ENCODE measurements at regions not wholly inside any gene's neighbourhood (a gene's known extent, or its start where the extent isn't known, plus 50 kb on each side); places are given as distances from the start of the nearest gene placed in this dataset.

DNA sequence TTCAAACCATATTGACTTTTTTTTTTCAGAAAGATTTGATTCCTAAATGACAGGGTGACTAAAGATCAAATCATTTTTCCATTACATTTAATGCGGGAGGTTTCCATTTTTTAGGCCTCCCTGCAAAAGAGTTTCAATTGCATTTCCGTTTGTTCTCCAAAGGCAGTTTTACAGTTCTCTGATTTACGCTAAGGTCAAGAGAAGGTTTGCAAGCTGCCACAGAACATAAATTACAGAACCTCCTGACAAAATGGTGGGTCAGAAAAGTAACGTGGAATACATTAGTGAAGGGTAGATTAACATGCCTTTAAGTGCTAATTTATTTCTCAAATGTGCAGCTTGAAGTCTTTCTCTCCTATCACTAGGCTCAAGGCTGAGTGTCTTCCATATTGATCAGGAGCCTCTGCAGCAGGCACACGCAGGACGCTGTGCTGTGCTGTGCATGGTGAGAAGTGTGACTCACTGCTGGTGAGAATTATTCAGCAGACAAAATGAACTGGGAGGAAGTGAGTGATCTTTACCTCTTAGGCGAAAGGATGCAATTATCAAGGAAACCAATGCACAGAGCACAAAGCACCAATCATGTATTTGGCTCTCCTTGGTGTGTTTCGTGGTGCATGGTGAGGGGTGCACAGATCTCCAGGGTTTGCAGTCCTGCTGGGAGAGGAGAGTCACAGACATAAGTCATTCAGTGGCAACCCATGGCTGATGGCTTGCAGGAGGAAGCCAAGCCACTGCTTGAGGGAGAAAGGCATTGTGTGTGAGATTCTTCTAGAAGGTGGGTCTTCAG is 136.3 kb downstream of the TENT4A start:
- WGBS, result 73% methylated on average over 7 of the region's 8 CpGs
- Histone ChIP-seq H3K9ac (ENCODE audit: low read length) (no peak overlapping the region), H3K27ac (ENCODE audit: low read length, poor library complexity, severe bottlenecking) (no peak overlapping the region), H2AK5ac (ENCODE audit: low read length, severe bottlenecking) (no peak overlapping the region), H3K4me3 (ENCODE audit: insufficient read depth in 1 of 2, low read depth in 1 of 2, low read length in 2 of 2) (no peak overlapping the region), H3K4me2 (ENCODE audit: low read length, poor library complexity, severe bottlenecking) (no peak overlapping the region), H2BK120ac (ENCODE audit: low read depth, low read length) (no peak overlapping the region), H2BK5ac (ENCODE audit: low read depth, low read length, poor library complexity, severe bottlenecking) (no peak overlapping the region), H3K9me3 (ENCODE audit: control insufficient read depth, low read length) (peaks cover 35% of the 10 kb centered on the region), H3K23ac (ENCODE audit: low read length in 2 of 2) (no peak overlapping the region), H2AFZ (ENCODE audit: low read depth, low read length) (no peak overlapping the region), H3K27me3 (ENCODE audit: control insufficient read depth in 1 of 2, insufficient read depth in 1 of 2, low read length in 2 of 2) (no peaks in the 10 kb centered on the region), H3K36me3 (ENCODE audit: control insufficient read depth in 1 of 2, insufficient read depth in 2 of 2, low read depth in 1 of 2, low read length in 2 of 2) (no peaks in the 10 kb centered on the region), H3K18ac (ENCODE audit: low read depth in 1 of 2, low read length in 2 of 2) (no peak overlapping the region), H3K14ac (ENCODE audit: low read length in 2 of 2) (no peak overlapping the region), H3K4me1 (ENCODE audit: control insufficient read depth, insufficient read depth, low read depth, low read length) (no peaks in the 10 kb centered on the region), H4K8ac (ENCODE audit: low read length) (no peak overlapping the region), H2BK12ac (ENCODE audit: low read length in 2 of 2) (no peak overlapping the region), H3K4ac (ENCODE audit: low read depth in 1 of 2, low read length in 2 of 2) (no peak overlapping the region), H2BK15ac (ENCODE audit: low read depth, poor library complexity, severe bottlenecking) (no peak overlapping the region), H4K91ac (ENCODE audit: low read length) (no peak overlapping the region), H3K79me1 (replicated peaks; ENCODE audit: low read length, poor library complexity, severe bottlenecking) (no peaks in the 10 kb centered on the region)
- DNase-seq, result no peak

DNA sequence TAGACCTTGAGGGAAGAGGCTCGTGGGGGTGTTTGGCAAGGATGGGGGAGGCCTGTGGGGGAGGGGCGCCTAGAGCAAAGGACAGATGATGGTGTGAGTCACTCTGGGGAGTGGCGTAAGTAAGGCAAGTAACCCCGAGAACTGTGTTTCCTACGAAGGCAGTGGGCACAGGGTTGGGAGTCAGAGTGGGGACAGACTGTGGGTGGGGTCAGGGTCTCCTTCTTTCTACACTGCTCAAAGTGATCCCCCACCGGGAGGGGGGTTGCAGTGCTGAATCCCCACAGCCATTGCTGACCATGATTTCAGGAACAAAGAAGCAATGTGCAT is 136.8 kb downstream of the TENT4A start:
- Histone ChIP-seq H2AK5ac (ENCODE audit: low read length, severe bottlenecking) (no peak overlapping the region), H4K91ac (ENCODE audit: low read length) (no peak overlapping the region), H3K18ac (ENCODE audit: low read depth in 1 of 2, low read length in 2 of 2) (no peak overlapping the region), H3K4me2 (ENCODE audit: low read length, poor library complexity, severe bottlenecking) (no peak overlapping the region), H3K27ac (ENCODE audit: low read length, poor library complexity, severe bottlenecking) (no peak overlapping the region), H3K36me3 (ENCODE audit: control insufficient read depth in 1 of 2, insufficient read depth in 2 of 2, low read depth in 1 of 2, low read length in 2 of 2) (no peaks in the 10 kb centered on the region), H3K14ac (ENCODE audit: low read length in 2 of 2) (no peak overlapping the region), H3K23ac (ENCODE audit: low read length in 2 of 2) (no peak overlapping the region), H2BK120ac (ENCODE audit: low read depth, low read length) (no peak overlapping the region), H2BK12ac (ENCODE audit: low read length in 2 of 2) (no peak overlapping the region), H2BK15ac (ENCODE audit: low read depth, poor library complexity, severe bottlenecking) (no peak overlapping the region), H3K4ac (ENCODE audit: low read depth in 1 of 2, low read length in 2 of 2) (no peak overlapping the region), H2AFZ (ENCODE audit: low read depth, low read length) (no peak overlapping the region), H3K4me3 (ENCODE audit: insufficient read depth in 1 of 2, low read depth in 1 of 2, low read length in 2 of 2) (no peak overlapping the region), H3K79me1 (replicated peaks; ENCODE audit: low read length, poor library complexity, severe bottlenecking) (no peaks in the 10 kb centered on the region), H4K8ac (ENCODE audit: low read length) (no peak overlapping the region), H3K9me3 (ENCODE audit: control insufficient read depth, low read length) (peaks cover 36% of the 10 kb centered on the region), H3K27me3 (ENCODE audit: control insufficient read depth in 1 of 2, insufficient read depth in 1 of 2, low read length in 2 of 2) (no peaks in the 10 kb centered on the region), H3K9ac (ENCODE audit: low read length) (no peak overlapping the region), H3K4me1 (ENCODE audit: control insufficient read depth, insufficient read depth, low read depth, low read length) (no peaks in the 10 kb centered on the region), H2BK5ac (ENCODE audit: low read depth, low read length, poor library complexity, severe bottlenecking) (no peak overlapping the region)
- DNase-seq, result no peak
- 69% methylated on average over 4 of the region's 6 CpGs for WGBS

DNA sequence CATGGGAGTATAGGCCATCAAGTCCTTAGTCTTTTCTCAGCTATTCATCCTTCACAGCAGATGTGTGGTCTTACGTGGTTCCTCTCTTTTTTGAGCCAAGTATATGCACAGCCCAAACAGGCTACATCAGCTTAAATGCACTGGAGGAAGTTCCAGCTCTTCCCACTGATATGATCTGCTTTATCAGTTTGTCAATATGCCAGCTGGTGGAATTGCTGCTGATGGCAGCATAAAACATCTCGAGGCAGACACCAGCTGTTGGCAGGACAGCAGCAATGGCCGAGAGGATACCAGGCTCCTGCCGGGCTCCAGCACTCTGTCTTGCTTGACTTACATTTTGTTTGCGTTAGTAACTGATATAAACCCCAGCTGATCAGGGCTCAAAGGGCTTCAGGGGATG is 143.4 kb downstream of the TENT4A start:
- H3K4me3 ChIP-seq (ENCODE audit: insufficient read depth in 1 of 2, low read depth in 1 of 2, low read length in 2 of 2), result no peak overlapping the region
- H3K9me3 ChIP-seq (ENCODE audit: control insufficient read depth, low read length), result peaks cover 18% of the 10 kb centered on the region
- H2BK5ac ChIP-seq (ENCODE audit: low read depth, low read length, poor library complexity, severe bottlenecking), result no peak overlapping the region
- WGBS, result 72% methylated on average over 5 of the region's 5 CpGs
- no peak overlapping the region for H2BK15ac ChIP-seq (ENCODE audit: low read depth, poor library complexity, severe bottlenecking)
- no peaks in the 10 kb centered on the region for H3K79me1 ChIP-seq (replicated peaks; ENCODE audit: low read length, poor library complexity, severe bottlenecking)
- no peak overlapping the region for H4K8ac ChIP-seq (ENCODE audit: low read length)
- H3K9ac ChIP-seq (ENCODE audit: low read length), result no peak overlapping the region
- H3K36me3 ChIP-seq (ENCODE audit: control insufficient read depth in 1 of 2, insufficient read depth in 2 of 2, low read depth in 1 of 2, low read length in 2 of 2), result no peaks in the 10 kb centered on the region
- H3K4ac ChIP-seq (ENCODE audit: low read depth in 1 of 2, low read length in 2 of 2), result no peak overlapping the region
- H3K27ac ChIP-seq (ENCODE audit: low read length, poor library complexity, severe bottlenecking), result no peak overlapping the region
- H3K14ac ChIP-seq (ENCODE audit: low read length in 2 of 2), result no peak overlapping the region
- H2BK120ac ChIP-seq (ENCODE audit: low read depth, low read length), result no peak overlapping the region
- no peak overlapping the region for H3K23ac ChIP-seq (ENCODE audit: low read length in 2 of 2)
- no peaks in the 10 kb centered on the region for H3K4me1 ChIP-seq (ENCODE audit: control insufficient read depth, insufficient read depth, low read depth, low read length)
- no peak overlapping the region for H2AK5ac ChIP-seq (ENCODE audit: low read length, severe bottlenecking)
- H3K18ac ChIP-seq (ENCODE audit: low read depth in 1 of 2, low read length in 2 of 2), result no peak overlapping the region
- H2BK12ac ChIP-seq (ENCODE audit: low read length in 2 of 2), result no peak overlapping the region
- no peaks in the 10 kb centered on the region for H3K27me3 ChIP-seq (ENCODE audit: control insufficient read depth in 1 of 2, insufficient read depth in 1 of 2, low read length in 2 of 2)
- no peak overlapping the region for H2AFZ ChIP-seq (ENCODE audit: low read depth, low read length)
- H4K91ac ChIP-seq (ENCODE audit: low read length), result no peak overlapping the region
- no peak for DNase-seq
- no peak overlapping the region for H3K4me2 ChIP-seq (ENCODE audit: low read length, poor library complexity, severe bottlenecking)

DNA sequence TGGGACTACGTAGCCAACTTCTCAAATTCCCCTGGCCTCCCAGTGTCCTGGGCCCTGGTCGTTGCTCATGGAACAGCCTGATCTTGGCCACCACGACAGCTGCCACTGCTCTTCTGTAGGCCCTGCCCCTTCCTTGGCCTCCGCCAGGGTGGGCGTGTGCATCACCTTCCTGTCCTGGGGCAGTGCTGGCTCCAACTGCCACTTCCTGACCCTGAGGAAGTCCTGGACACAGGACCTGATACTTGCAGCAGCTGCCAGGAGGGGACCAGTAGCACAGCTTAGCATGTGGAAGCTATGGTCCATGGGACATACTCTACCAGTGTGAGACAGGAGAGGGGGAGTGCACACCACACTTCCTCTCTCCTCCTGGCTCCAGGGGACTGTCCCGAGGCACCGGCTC is 145.2 kb downstream of the TENT4A start:
- no peak overlapping the region for H3K4ac ChIP-seq (ENCODE audit: low read depth in 1 of 2, low read length in 2 of 2)
- H3K79me1 ChIP-seq (replicated peaks; ENCODE audit: low read length, poor library complexity, severe bottlenecking), result no peaks in the 10 kb centered on the region
- DNase-seq, result no peak
- no peak overlapping the region for H3K23ac ChIP-seq (ENCODE audit: low read length in 2 of 2)
- no peak overlapping the region for H3K4me3 ChIP-seq (ENCODE audit: insufficient read depth in 1 of 2, low read depth in 1 of 2, low read length in 2 of 2)
- peaks cover 4% of the 10 kb centered on the region for H3K9me3 ChIP-seq (ENCODE audit: control insufficient read depth, low read length)
- no peak overlapping the region for H3K27ac ChIP-seq (ENCODE audit: low read length, poor library complexity, severe bottlenecking)
- H4K8ac ChIP-seq (ENCODE audit: low read length), result no peak overlapping the region
- no peak overlapping the region for H2BK15ac ChIP-seq (ENCODE audit: low read depth, poor library complexity, severe bottlenecking)
- no peak overlapping the region for H3K14ac ChIP-seq (ENCODE audit: low read length in 2 of 2)
- no peak overlapping the region for H2BK12ac ChIP-seq (ENCODE audit: low read length in 2 of 2)
- 77% methylated on average over 7 of the region's 7 CpGs for WGBS
- no peak overlapping the region for H4K91ac ChIP-seq (ENCODE audit: low read length)
- H3K18ac ChIP-seq (ENCODE audit: low read depth in 1 of 2, low read length in 2 of 2), result no peak overlapping the region
- H2BK5ac ChIP-seq (ENCODE audit: low read depth, low read length, poor library complexity, severe bottlenecking), result no peak overlapping the region
- no peak overlapping the region for H2AK5ac ChIP-seq (ENCODE audit: low read length, severe bottlenecking)
- H3K36me3 ChIP-seq (ENCODE audit: control insufficient read depth in 1 of 2, insufficient read depth in 2 of 2, low read depth in 1 of 2, low read length in 2 of 2), result no peaks in the 10 kb centered on the region
- no peaks in the 10 kb centered on the region for H3K27me3 ChIP-seq (ENCODE audit: control insufficient read depth in 1 of 2, insufficient read depth in 1 of 2, low read length in 2 of 2)
- no peak overlapping the region for H2AFZ ChIP-seq (ENCODE audit: low read depth, low read length)
- H3K4me1 ChIP-seq (ENCODE audit: control insufficient read depth, insufficient read depth, low read depth, low read length), result no peaks in the 10 kb centered on the region
- H3K4me2 ChIP-seq (ENCODE audit: low read length, poor library complexity, severe bottlenecking), result no peak overlapping the region
- H3K9ac ChIP-seq (ENCODE audit: low read length), result no peak overlapping the region
- H2BK120ac ChIP-seq (ENCODE audit: low read depth, low read length), result no peak overlapping the region
